ENCODE measurements at regions not wholly inside any gene's neighbourhood (a gene's known extent, or its start where the extent isn't known, plus 50 kb on each side); places are given as distances from the start of the nearest gene placed in this dataset.
A peak's percentile ranks its signal among the peaks of the same experiment; 100 is the strongest.
"Not testable (repeated sequence)": the region's sequence is repeated elsewhere in the genome, so short reads cannot be mapped to it uniquely, and the experiment has no call there.

DNA sequence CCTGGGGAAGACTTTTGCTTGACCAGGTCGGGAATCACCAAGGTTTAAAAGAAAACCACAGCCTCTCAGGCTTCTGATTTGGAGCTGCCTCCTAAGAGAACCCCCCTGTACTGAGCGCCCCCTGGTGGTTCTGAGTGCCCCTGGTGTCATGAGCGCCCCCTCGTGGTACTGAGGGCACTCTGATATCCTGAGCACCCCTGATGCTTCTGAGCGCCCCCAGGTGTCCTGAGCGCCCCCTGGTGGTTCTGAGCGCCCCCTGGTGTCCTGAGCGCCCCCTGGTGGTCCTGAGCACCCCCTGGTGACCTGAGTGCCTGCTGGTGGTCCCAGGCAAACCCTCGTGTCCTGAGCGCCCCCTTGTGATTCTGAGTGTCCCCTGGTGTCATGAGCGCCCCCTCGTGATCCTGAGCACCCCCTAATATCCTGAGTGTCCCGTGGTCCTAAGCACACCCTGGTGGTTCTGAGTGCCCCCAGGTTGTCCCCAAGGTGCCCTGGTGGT is 643.8 kb downstream of the TMEM121 start:
- 84% methylated on average over 3 of the region's 13 CpGs; no CpG with 5 or more reads in 1 of the 2 donors for WGBS, 2 donors
- TF ChIP-seq, protein P1, sequence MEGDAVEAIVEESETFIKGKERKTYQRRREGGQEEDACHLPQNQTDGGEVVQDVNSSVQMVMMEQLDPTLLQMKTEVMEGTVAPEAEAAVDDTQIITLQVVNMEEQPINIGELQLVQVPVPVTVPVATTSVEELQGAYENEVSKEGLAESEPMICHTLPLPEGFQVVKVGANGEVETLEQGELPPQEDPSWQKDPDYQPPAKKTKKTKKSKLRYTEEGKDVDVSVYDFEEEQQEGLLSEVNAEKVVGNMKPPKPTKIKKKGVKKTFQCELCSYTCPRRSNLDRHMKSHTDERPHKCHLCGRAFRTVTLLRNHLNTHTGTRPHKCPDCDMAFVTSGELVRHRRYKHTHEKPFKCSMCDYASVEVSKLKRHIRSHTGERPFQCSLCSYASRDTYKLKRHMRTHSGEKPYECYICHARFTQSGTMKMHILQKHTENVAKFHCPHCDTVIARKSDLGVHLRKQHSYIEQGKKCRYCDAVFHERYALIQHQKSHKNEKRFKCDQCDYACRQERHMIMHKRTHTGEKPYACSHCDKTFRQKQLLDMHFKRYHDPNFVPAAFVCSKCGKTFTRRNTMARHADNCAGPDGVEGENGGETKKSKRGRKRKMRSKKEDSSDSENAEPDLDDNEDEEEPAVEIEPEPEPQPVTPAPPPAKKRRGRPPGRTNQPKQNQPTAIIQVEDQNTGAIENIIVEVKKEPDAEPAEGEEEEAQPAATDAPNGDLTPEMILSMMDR (IDR thresholded peaks at IDR 0.05) = peak in 1 of 6 experiments; percentile 24
- peaks cover 0 to 19% (median 0%) of the 10 kb centered on the region in 4 donors for H3K27me3 ChIP-seq
- H3K9me3 ChIP-seq; H3K36me3 ChIP-seq; intact Hi-C loops (cut with DNase I); DNase-seq; H3K4me1 ChIP-seq; H3K4me3 ChIP-seq; H3K27ac ChIP-seq: not testable (repeated sequence)

DNA sequence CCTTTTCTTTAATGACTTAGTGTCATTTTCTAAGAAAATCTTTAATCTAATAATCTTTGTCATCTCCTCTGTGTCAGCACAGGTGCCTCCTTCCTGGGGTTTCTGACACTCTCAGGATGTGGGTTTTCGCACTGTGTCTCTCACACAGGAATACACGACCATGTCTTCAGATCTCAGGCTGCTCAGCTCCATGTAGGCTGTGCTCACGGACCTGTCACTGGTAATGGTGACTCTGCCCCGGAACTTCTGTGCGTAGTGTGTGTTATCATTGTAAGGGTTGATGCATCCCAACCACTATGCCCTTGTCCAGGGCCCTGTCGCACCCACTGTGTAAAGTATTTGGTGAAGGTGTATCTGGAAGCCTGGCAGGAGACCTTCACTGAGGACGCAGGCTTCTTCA is 647.8 kb downstream of the TMEM121 start:
- no peaks in the 10 kb centered on the region for H3K36me3 ChIP-seq
- intact Hi-C loops (cut with DNase I) = no loop called here
- no peak for TF ChIP-seq POLR2A (IDR thresholded peaks at IDR 0.05)
- TF ChIP-seq, protein P1 (IDR thresholded peaks at IDR 0.05) = no peak
- no peaks in the 10 kb centered on the region for H3K4me1 ChIP-seq
- no peak for DNase-seq
- H3K27ac ChIP-seq = no peak overlapping the region
- H3K9me3 ChIP-seq = no peaks in the 10 kb centered on the region
- no peaks in the 10 kb centered on the region for H3K27me3 ChIP-seq
- 36% methylated on average over 5 of the region's 7 CpGs for WGBS, 2 donors
- H3K4me3 ChIP-seq = no peak overlapping the region

DNA sequence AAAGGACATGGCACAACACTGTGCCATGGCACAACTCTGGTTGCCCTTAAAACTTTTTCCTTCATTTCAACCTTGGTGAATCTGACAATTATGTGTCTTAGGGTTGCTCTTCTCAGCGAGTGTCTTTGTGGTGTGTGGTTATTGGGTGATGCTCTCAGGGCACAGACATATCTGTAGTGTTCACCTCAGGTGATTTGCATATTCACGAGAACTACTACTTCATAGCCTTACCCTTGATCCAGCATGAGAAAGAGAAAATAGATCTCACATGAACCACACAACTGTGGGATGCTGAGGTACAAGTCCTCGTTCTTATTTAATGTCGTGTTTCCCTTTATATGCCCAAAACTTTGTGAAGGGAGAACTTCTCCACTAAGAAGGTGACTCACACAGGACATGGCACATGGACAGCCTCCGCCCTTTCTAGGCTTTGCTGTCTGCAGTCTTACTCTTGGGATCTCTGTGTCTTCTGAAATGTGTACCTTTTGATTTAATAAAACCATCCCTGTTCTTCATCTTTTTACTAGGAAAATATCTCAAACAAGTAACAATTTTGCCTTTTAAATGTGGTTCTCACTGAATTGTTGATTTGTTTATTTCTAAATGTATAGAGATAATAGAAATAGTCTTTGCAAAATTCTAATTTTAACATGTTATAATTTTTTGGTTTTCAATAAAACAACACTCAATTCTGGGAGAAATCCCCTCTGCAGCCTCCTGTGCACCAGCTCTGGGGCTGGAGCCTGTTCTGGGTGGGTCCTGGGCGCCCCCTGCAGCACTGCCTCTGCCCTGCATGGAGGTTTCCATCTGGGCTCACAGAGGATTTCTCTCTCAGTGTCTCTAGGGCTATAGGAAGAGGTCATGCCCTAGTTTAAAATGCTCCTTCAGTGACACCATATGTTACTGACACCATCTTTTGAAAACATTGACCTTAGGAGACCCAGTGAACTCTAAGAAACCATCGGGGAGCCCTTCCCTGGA is 651.2 kb downstream of the TMEM121 start:
- H3K9me3 ChIP-seq; H3K4me3 ChIP-seq; intact Hi-C loops (cut with DNase I); H3K27ac ChIP-seq; H3K36me3 ChIP-seq; H3K27me3 ChIP-seq; H3K4me1 ChIP-seq; DNase-seq: not testable (repeated sequence)
- WGBS, 2 donors = 35 to 48% methylated on average over 7 of the region's 7 CpGs

DNA sequence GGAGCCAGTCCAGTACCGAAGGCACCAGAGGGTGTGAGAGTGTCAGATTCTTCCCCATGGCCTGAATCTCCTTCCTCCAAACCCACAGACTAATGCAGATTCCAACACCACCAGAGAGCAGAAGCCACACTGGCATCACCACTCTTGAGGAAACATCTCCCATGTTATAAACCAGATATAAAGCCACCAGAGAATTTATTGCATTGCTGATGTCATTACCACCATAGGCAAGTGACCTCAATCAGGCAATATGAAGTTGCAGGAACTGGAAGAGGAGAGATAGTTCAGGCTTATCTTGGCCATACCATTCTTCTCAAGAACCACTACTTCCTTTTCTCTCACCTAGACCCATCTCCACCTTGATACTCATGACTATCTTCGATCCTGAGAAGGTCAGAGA is 653.4 kb downstream of the TMEM121 start:
- no peak for DNase-seq
- TF ChIP-seq, protein P1 (IDR thresholded peaks at IDR 0.05) = no peak
- no peak for TF ChIP-seq POLR2A (IDR thresholded peaks at IDR 0.05)
- 34 to 59% methylated on average over 2 of the region's 2 CpGs for WGBS, 2 donors
- Histone ChIP-seq H3K9me3 (no peaks in the 10 kb centered on the region), H3K4me1 (no peaks in the 10 kb centered on the region), H3K27me3 (peaks cover 0 to 5% (median 0%) of the 10 kb centered on the region in 4 donors), H3K4me3 (no peak overlapping the region), H3K27ac (no peak overlapping the region), H3K36me3 (no peaks in the 10 kb centered on the region)
- intact Hi-C loops (cut with DNase I) = no loop called here

DNA sequence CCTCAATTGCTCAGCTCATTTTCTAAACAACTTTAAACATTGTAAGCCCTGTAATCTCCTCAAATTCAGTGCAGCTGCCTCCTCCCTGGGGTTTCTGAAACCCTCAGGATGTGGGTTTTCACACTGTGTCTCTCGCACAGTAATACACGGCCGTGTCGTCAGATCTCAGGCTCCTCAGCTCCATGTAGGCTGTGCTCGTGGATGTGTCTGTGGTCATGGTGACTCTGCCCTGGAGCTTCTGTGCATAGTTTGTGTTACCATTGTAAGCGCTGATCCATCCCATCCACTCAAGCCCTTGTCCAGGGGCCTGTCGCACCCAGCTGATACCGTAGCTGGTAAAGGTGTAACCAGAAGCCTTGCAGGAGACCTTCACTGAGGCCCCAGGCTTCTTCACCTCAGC is 658.4 kb downstream of the TMEM121 start:
- H3K9me3 ChIP-seq; DNase-seq; H3K27me3 ChIP-seq; H3K36me3 ChIP-seq; H3K4me1 ChIP-seq; H3K4me3 ChIP-seq; intact Hi-C loops (cut with DNase I): not testable (repeated sequence)
- 59 to 96% methylated on average over 4 to 5 of the region's 8 CpGs for WGBS, 2 donors
- H3K27ac ChIP-seq = peak overlapping the region in 1 of 4 donors; percentile 29

DNA sequence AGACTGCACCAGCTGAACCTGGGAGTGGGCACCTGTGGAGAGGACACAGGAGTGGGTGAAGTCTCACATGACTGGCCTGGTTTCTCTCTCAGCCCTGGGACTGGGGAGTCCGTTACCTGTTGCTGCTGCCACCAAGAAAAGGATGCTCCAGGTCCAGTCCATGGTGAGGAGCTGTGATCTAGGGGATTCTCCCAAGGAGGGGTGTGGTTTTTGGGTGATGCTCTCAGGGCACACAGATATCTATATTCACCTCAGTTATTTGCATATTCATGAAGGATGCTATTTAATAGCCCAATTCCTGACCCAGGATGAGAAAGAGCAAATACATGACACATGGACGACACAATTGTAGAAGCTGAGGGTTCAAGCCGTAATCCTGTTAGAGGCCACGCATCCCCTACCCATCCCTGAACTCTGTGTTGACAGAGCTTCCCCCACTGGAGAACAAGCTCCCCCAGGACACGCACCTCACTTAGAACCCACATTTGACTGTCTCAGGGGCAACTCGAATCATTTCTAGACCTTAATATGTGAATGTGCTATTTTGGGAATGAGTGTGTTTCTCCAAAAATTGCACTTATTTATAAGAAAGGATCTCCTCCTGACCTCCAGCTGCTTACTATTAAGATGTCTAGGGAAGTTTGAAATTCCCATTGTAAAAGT is 658.9 kb downstream of the TMEM121 start:
- H3K4me1 ChIP-seq; H3K27me3 ChIP-seq; H3K36me3 ChIP-seq; DNase-seq; H3K9me3 ChIP-seq; intact Hi-C loops (cut with DNase I); H3K4me3 ChIP-seq: not testable (repeated sequence)
- peak overlapping the region in 1 of 4 donors; percentile 29 for H3K27ac ChIP-seq
- WGBS, 2 donors = 65 to 77% methylated on average over 3 to 5 of the region's 6 CpGs
